GM18499 (cell line): ENCODE measurements at regions not wholly inside any gene's neighbourhood (a gene's known extent, or its start where the extent isn't known, plus 50 kb on each side); places are given as distances from the start of the nearest gene placed in this dataset.

Experiments
- ATAC-seq: cut with Tn5 transposase; IDR thresholded peaks from one replicate; pipeline ENCODE4 v1.9.1; 2021; ENCODE audit warnings: moderate number of reproducible peaks; ENCODE audit not compliant: insufficient read depth, unreplicated experiment

GRCh38 chr14:22513066-22513812 lies 75.8 kb downstream of the DAD1 start:
- ATAC-seq, result no peak

DNA sequence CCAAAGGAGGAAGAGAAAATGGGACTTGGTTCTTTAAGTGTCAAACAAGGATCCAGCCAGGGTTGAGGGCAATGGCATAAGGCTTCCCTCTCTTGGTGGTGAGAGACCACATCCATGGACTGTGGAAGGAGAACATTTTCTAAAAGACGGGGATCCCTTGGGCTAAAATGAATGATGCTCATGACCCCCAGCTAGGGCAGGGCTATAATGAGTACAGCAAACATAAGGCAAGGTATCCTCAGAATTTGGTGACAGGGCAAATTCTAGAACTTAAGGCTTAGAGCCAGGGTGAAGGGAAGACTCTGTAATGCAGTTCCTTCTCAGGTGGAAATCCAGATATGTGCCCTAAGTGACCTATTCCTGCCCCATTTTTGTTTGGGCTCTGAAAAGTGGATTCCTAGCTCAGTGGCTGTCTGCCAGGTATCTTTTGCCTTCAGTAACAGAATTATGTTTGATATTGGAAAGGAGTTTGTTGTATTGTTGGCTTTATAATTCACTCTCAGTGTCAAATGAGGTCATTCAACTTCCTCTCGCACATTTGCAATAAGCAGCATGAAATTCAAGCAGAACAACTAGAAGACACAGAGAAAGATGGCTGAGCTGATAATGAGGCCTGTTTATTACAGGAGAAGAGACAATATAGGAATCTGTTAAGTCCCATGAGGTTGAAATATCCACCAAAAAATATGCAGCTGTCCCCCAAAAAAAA lies 76.8 kb downstream of the DAD1 start:
- ATAC-seq, result no peak

GRCh38 chr14:22510527-22511110 lies 78.4 kb downstream of the DAD1 start:
- ATAC-seq, result no peak

GRCh38 chr14:22509751-22510300 lies 79.2 kb downstream of the DAD1 start:
- ATAC-seq, result no peak

- no peak for ATAC-seq
Measured at GRCh38 chr14:22509036-22509709, 79.9 kb downstream of the DAD1 start.

DNA sequence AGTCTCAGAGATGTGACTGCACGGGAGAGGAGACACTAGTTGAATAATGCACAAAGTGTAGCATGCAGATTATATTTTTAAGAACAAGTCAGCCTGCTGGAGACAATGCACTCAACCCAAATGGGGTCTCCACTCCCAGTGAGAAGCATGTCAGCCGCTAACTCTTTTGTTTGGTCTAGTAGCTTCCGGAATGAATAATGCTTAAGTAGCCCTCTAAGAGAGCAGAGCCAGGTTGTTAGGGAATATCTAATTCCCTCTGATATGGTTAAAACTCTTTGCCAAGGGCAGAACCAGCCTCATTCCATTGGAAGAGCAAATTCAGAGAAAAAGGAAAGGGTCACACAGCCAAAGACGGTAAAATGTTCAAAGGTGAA lies 80.4 kb downstream of the DAD1 start:
- ATAC-seq, result no peak

GRCh38 chr14:22508150-22508457 lies 80.9 kb downstream of the DAD1 start:
- no peak for ATAC-seq

DNA sequence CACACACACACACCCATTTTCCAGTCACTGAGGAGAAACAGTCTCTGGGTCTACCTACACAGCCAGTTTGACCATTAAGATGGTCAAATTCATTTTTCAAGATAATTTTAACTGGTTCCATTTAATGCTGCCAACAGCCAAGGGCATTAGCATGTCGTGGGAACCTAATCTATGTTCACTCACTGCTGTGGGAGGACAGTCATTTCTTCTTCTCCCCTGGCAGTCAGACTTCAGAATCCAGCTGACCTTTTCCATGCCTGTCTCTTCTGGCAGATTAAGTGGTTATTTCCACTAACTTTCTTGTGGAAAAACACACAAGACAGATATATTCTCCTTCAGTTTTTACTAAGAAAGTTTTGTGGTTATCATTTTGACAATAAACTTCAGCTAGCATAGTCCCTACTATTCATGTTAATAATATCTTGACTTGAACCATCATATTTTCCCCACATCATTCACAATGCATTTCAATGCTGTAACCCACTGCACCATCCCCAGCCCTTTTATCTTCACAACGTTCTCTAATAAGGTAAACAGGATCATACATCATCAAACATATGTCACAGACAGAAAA lies 82.2 kb downstream of the DAD1 start:
- no peak for ATAC-seq

DNA sequence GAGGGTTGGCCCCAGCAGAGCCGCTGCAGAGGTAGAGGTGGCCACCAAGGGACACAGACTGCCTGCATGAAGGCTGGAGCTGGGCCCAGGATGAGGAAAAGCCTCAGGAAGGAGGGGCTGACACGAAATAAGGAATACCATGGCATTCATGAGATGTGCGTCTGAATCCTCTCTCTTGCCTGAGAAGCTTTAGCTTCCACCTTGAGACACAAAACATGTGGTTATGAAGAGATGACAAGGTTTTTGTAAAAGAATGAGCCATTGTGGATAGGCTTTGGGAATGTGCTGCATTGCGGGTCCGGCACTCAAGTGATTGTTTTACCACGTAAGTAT lies 82.7 kb downstream of the DAD1 start:
- ATAC-seq, result no peak

DNA sequence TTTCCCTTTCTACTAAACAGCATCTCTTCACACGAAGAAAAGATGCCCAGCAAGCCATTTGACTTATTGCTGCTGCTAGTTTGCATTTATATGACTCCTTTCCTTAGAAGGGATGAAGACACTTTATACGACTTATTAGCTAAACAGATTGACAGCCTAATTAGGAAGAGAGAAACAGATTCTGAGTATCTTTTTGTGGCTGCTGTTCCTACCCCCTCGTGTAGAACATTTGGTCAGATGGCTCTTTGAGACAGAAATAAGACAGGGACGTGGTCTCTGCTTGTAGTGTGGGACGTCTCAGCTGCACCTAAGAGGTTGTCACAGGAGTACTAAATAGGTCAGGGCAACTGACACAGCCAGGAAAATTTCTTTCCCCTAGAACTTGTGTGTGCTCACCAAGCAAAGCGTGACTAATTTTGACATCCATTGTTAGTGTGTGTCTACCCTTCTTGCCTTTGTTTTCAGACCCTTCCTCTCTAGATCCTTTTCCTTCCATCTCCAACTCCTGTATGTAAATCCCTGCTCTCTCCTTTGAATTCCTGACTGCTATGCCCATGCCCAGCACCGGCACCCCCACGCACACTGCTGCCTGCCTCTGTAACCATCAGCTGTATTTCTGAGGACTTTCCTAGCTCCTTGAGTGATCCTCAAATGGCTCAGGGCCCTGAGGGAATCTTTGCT lies 83.2 kb downstream of the DAD1 start:
- ATAC-seq, result no peak

DNA sequence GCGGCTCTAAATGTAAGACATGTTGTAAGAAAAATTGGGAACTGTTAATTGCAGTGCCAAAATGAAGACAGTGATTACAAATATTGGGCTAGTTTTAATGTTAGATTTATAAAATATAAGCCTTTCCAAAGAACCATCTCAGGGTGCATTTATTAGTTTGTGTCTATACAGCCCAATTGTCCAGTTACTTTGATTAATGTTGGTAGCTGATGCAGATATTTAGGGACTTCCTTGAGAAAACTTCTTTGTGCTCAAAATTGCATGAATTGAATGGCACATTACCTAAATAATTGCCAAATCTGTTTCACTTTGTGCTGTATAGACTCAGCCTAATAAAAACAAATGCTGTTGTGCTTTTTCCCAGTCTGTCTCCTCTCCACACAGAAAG lies 83.7 kb downstream of the DAD1 start:
- ATAC-seq, result no peak

GRCh38 chr14:22502551-22502950 lies 86.5 kb downstream of the DAD1 start:
- no peak for ATAC-seq

GRCh38 chr14:22502007-22502406 lies 87.0 kb downstream of the DAD1 start:
- no peak for ATAC-seq

- no peak for ATAC-seq
Measured at GRCh38 chr14:22500954-22501726, 87.9 kb downstream of the DAD1 start.

DNA sequence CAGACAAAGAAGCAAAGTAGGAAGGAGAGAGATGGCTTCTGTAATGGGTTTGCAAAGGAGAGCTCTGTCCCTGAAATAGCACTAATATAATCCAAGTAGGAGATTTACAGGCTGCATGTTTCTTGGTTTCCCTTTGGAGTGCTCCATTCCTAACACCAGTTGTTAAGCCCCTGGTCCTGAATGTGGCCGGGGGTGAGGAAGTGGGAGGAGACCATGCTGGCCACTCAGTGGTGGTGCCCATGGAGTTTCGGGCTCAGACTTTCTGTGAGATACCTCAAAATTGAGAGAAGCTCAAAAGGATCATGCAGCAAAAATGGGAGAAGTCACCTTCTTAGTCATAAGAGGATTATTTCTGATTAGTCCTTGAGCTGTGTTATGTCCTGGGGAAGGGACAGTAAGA lies 88.5 kb downstream of the DAD1 start:
- no peak for ATAC-seq

GRCh38 chr14:22497671-22498093 lies 91.3 kb downstream of the DAD1 start:
- ATAC-seq, result no peak

DNA sequence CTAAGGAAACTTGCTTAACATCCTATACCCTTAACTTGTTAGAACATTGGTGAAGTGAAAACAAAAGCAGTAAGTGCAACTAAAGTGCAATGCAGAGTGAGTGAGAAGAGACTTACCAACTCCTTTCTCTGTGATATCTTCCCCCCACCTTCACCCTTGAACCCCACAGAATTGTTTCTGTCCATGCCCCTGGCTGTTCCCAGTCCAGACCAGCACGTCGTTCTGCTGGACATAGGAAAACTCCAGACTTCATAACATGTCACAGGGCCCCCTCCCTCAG lies 91.9 kb downstream of the DAD1 start:
- ATAC-seq, result no peak

- ATAC-seq, result no peak
Measured at GRCh38 chr14:22494486-22495135, 94.4 kb downstream of the DAD1 start.

DNA sequence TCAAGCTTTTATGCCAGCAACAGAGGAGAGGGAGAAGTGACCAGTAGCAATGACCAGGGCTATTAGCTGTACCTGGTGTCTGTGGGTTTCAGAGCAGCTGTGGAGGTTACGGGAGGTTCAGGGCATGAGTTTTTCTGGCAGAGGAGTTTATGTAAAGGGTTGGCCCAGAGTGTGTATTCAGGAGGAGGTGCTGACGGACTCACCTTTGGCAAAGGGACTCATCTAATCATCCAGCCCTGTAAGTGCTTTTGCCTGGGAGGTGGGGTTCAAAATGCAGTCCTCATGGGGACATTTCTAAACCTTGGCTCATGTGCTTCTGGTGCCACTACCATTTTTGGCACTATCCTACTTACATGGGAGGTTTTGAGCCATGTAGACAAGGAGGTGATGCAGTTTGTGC lies 95.3 kb downstream of the DAD1 start:
- no peak for ATAC-seq
